K562 (cell line): ENCODE measurements at regions not wholly inside any gene's neighbourhood (a gene's known extent, or its start where the extent isn't known, plus 50 kb on each side); places are given as distances from the start of the nearest gene placed in this dataset.

Experiments used
- ATAC-seq: fragments of 200-7000 bp; cut with Tn5 transposase; 3 replicates; pipeline ENCODE4 v1.9.1; 2020; ENCODE audit warnings: moderate library complexity
- BruUV-seq: library from RNA; stranded (reverse); fragments of 400-500 nt; replicated peaks from 2 replicates; lab custom pipeline; 2021; lab: Mats Ljungman, UMichigan
- CTCF ChIA-PET: fragments of 300-600 bp; formaldehyde crosslinking; extraction: SDS; loops from one replicate; lab custom pipeline; 2021; ENCODE audit warnings: low intra/inter-chr PET ratio; lab: Yijun Ruan, JAX
- POLR2A ChIA-PET: fragments of 300-600, 350-650 bp; sonication (Branson Sonifier 250); formaldehyde crosslinking; extraction: SDS; loops from one replicate; lab custom pipeline; 2021; ENCODE audit warnings: antibody characterized with exemption, inconsistent platforms; lab: Yijun Ruan, JAX
- DNase-seq, 4 experiments: peaks; one replicate each; pipeline versions ENCODE4 v3.0.0 to v3.0.0-alpha.2; 2011 to 2018; ENCODE audit warnings: low spot score in 3 of 4, mixed read lengths in 3 of 4; ENCODE audit errors: extremely low read depth in 1 of 4
- FAIRE-seq: peaks from 2 replicates; lab custom pipeline; 2011; peaks lifted over from hg19 to GRCh38; lab: Jason Lieb, UNC
- H2AFZ ChIP-seq: 2 replicates; pipeline ENCODE4 v1.6.0; 2011; ENCODE audit warnings: low read depth, low read length, control low read depth, inconsistent platforms
- H3K27ac ChIP-seq: fragments of 200-600 bp; 3 replicates; pipeline ENCODE4 v1.8.0; 2011; ENCODE audit warnings: low read depth, mild to moderate bottlenecking, control low read depth, inconsistent platforms, low read length, moderate library complexity, mixed read lengths; ENCODE audit errors: extremely low read depth
- H3K27me3 ChIP-seq, 2 experiments: fragments of 300-600 bp in 1 of 2; 2 replicates in 1 of 2; 3 replicates in 1 of 2; pipeline versions ENCODE4 v1.6.0 to v1.8.0; 2011; ENCODE audit warnings: inconsistent platforms in 2 of 2, low read length in 2 of 2, mild to moderate bottlenecking in 1 of 2, mixed read lengths in 1 of 2, moderate library complexity in 1 of 2; ENCODE audit not compliant: control insufficient read depth in 2 of 2, insufficient read depth in 2 of 2
- H3K36me3 ChIP-seq: fragments of 300-600 bp; 3 replicates; pipeline ENCODE4 v1.8.0; 2011; ENCODE audit warnings: mild to moderate bottlenecking, low read length, inconsistent platforms; ENCODE audit not compliant: control insufficient read depth, insufficient read depth
- H3K4me1 ChIP-seq, 2 experiments: fragments of 200-600 bp in 1 of 2; replicated peaks in 1 of 2; 2 replicates in 1 of 2; 3 replicates in 1 of 2; pipeline versions ENCODE4 v1.5.1 to v1.8.0; 2011; ENCODE audit warnings: inconsistent platforms in 2 of 2, low read length in 2 of 2, mild to moderate bottlenecking in 1 of 2, mixed read lengths in 1 of 2, moderate library complexity in 1 of 2; ENCODE audit not compliant: control insufficient read depth in 2 of 2, insufficient read depth in 2 of 2
- H3K4me2 ChIP-seq: 2 replicates; pipeline ENCODE4 v1.6.1; 2011; ENCODE audit warnings: low read length, control low read depth, inconsistent platforms, mixed read lengths; ENCODE audit not compliant: insufficient read depth
- H3K4me3 ChIP-seq: fragments of 200-600 bp; sonication (generic), shearing (Covaris generic); 2 replicates; pipeline ENCODE4 v1.5.1; 2016; ENCODE audit warnings: control low read depth, inconsistent platforms
- H3K79me2 ChIP-seq: fragments of 200-600 bp; 3 replicates; pipeline ENCODE4 v1.8.0; 2011; ENCODE audit warnings: low read length, inconsistent platforms; ENCODE audit not compliant: control insufficient read depth, insufficient read depth
- H3K9ac ChIP-seq, 2 experiments: 2 replicates each; pipeline versions ENCODE4 v1.6.0 to v1.6.1; 2011; ENCODE audit warnings: low read depth in 2 of 2, low read length in 2 of 2, control low read depth in 1 of 2, inconsistent platforms in 1 of 2, mild to moderate bottlenecking in 1 of 2, mixed read lengths in 1 of 2; ENCODE audit not compliant: insufficient read depth in 1 of 2
- H3K9me1 ChIP-seq: one replicate; pipeline ENCODE4 v1.6.0; 2011; ENCODE audit warnings: inconsistent platforms, mild to moderate bottlenecking, low read length, moderate library complexity; ENCODE audit not compliant: control insufficient read depth, insufficient read depth
- H3K9me3 ChIP-seq: replicated peaks from 2 replicates; pipeline ENCODE4 v1.5.1; 2011; ENCODE audit warnings: low read depth, low read length, inconsistent platforms; ENCODE audit not compliant: control insufficient read depth, insufficient read depth
- H4K20me1 ChIP-seq: replicated peaks from 2 replicates; pipeline ENCODE4 v1.6.1; 2011; ENCODE audit warnings: low read length, inconsistent platforms, mixed read lengths; ENCODE audit not compliant: control insufficient read depth, insufficient read depth
- FOXA3 ChIP-seq, 2 experiments: fragments of 450-650 bp in 1 of 2; sonication (generic) in 1 of 2; formaldehyde crosslinking; IDR thresholded peaks in 1 of 2; conservative IDR thresholded peaks in 1 of 2; 2 replicates each; pipeline versions ENCODE4 v1.4.0 to v1.8.0; 2020 to 2022; ENCODE audit warnings: mild to moderate bottlenecking in 2 of 2, missing genetic modification reagents in 1 of 2
- HCFC1 ChIP-seq: IDR thresholded peaks from 2 replicates; pipeline ENCODE4 v1.6.1; 2012; ENCODE audit warnings: low read depth, low read length, improper control_type of control experiment
- MTA1 ChIP-seq: fragments of 450-650 bp; IDR thresholded peaks from 2 replicates; pipeline ENCODE4 v1.6.1; 2017; ENCODE audit warnings: borderline replicate concordance
- RBBP5 ChIP-seq: fragments of 200-600 bp; sonication (generic); IDR thresholded peaks from 2 replicates; pipeline ENCODE4 v1.6.1; 2012; ENCODE audit warnings: borderline replicate concordance, mild to moderate bottlenecking, low read length, control low read depth, inconsistent platforms; ENCODE audit not compliant: insufficient read depth, poor library complexity, severe bottlenecking
- RFX1 ChIP-seq: fragments of 450-650 bp; IDR thresholded peaks from 2 replicates; pipeline ENCODE4 v1.6.1; 2016; ENCODE audit warnings: mild to moderate bottlenecking, moderate library complexity
- SRSF7 ChIP-seq: fragments of 200-400 bp; formaldehyde crosslinking; optimal IDR thresholded peaks from 2 replicates; pipeline ENCODE3; 2017; ENCODE audit warnings: mild to moderate bottlenecking, low read depth, low read length
- ZC3H11A ChIP-seq: IDR thresholded peaks from 2 replicates; pipeline ENCODE4 v1.6.1; 2012; ENCODE audit warnings: low read depth, low read length, improper control_type of control experiment
- ZFP1 ChIP-seq: fragments of 450-650 bp; formaldehyde crosslinking; IDR thresholded peaks from 2 replicates; pipeline ENCODE4 v1.4.0; 2020; ENCODE audit warnings: mild to moderate bottlenecking, mixed read lengths
- ZNF282 ChIP-seq: sonication (generic); formaldehyde crosslinking; IDR thresholded peaks from 2 replicates; pipeline ENCODE4 v1.8.1; 2023; ENCODE audit warnings: missing genetic modification reagents
- ZNF41 ChIP-seq: fragments of 250-450 bp; sonication (Bioruptor Pico); conservative IDR thresholded peaks from 2 replicates; pipeline ENCODE4 v1.4.0; 2020; ENCODE audit warnings: mild to moderate bottlenecking
- ZNF551 ChIP-seq: fragments of 250-450 bp; sonication (Bioruptor Pico); IDR thresholded peaks from 2 replicates; pipeline ENCODE4 v1.5.0; 2021; ENCODE audit warnings: mild to moderate bottlenecking, moderate library complexity
- WGBS: fragments of 100-300 bp; shearing (Covaris generic); methylation state at CpG from one replicate; pipeline ENCODE4 v1.1.6; 2016; ENCODE audit warnings: low coverage, mixed read lengths; ENCODE audit not compliant: insufficient coverage; ENCODE audit errors: missing lambda C conversion rate; 5-methylcytosine and 5-hydroxymethylcytosine counted together
- in situ Hi-C: fragments of 300-500 bp; cut with MboI; formaldehyde crosslinking; loops from 4 replicates; pipeline ENCODE4 v1.15.0; 2018; ENCODE audit warnings: inconsistent platforms, mixed read lengths
- intact Hi-C: fragments of 100-400 bp; cut with micrococcal nuclease; formaldehyde crosslinking; loops from 2 replicates; pipeline ENCODE4 v1.14.2; 2022
- TF ChIP-seq, protein P1 (sequence below): fragments of 450-650 bp; formaldehyde crosslinking; IDR thresholded peaks from 2 replicates; pipeline ENCODE4 v1.4.0; 2020; ENCODE audit warnings: mild to moderate bottlenecking, moderate library complexity
- TF ChIP-seq, protein P2 (sequence below): fragments of 250-450 bp; sonication (Bioruptor Pico); IDR thresholded peaks from 2 replicates; pipeline ENCODE4 v1.8.0; 2022; ENCODE audit warnings: inconsistent platforms, mild to moderate bottlenecking, moderate library complexity, borderline replicate concordance
- TF ChIP-seq, protein P3 (sequence below): fragments of 450-650 bp; formaldehyde crosslinking; IDR thresholded peaks from 2 replicates; pipeline ENCODE4 v1.4.0; 2020; ENCODE audit warnings: mild to moderate bottlenecking, mixed read lengths

DNA sequence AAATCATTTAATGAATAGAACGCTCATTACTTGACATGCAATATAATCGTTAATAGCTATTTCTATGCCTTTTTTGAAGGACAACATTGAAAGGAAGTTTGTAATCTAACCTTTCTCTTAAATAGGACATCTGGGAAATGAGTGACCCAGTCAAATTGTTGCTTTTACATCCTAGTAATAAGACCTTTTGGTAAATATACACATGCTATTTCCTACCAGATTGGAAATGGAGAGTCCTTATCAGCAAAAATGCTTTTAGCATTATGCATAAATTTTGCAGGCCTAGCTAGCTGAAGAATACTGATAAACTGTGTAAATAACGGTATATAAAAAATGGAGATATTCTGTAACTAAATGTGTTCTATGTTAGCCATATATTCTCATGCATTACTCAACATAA, 567.3 kb upstream of the DSEL start:
- no peak overlapping the region for H2AFZ ChIP-seq
- WGBS: 3% methylated on average over 3 of the region's 3 CpGs
- intact Hi-C loops: no loop called here
- H3K79me2 ChIP-seq: no peaks in the 10 kb centered on the region
- ChIA-PET CTCF (no interaction called here), POLR2A (no interaction called here)
- H3K4me2 ChIP-seq: no peak overlapping the region
- no peak for TF ChIP-seq ZNF551
- no peak for TF ChIP-seq RFX1
- no peak for TF ChIP-seq SRSF7
- TF ChIP-seq MTA1: no peak
- no peak for TF ChIP-seq HCFC1
- no peaks in the 10 kb centered on the region for H4K20me1 ChIP-seq
- FAIRE-seq (no peak), DNase-seq (no peak), ATAC-seq (no peak)
- H3K9me1 ChIP-seq: no peaks in the 10 kb centered on the region
- H3K9me3 ChIP-seq: no peaks in the 10 kb centered on the region
- no peaks in the 10 kb centered on the region for H3K36me3 ChIP-seq
- no peak overlapping the region for H3K9ac ChIP-seq
- BruUV-seq: no TSS peak
- in situ Hi-C loops: no loop called here
- no peaks in the 10 kb centered on the region for H3K4me1 ChIP-seq
- no peak overlapping the region for H3K27ac ChIP-seq
- no peak overlapping the region for H3K4me3 ChIP-seq
- H3K27me3 ChIP-seq: no peaks in the 10 kb centered on the region

DNA sequence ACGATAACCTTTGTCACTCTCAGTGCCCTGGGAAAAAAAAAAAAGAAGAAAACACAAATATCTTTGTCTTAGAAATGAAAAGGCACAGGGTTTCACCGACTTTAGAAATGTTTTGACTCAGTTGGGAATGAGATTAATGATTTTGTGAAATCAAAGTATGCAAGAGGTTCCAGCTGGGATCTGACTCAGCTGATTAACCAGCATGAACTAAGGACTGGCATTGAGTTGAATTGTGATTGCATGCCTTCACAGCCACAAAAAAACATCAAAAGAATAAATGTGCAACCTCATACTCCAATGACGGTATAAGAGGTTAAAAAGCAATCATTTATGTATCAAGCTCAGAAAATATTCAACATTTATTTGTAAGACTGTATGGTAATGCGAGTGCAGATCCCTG, 566.6 kb upstream of the DSEL start:
- H3K4me3 ChIP-seq: no peak overlapping the region
- H3K4me2 ChIP-seq: no peak overlapping the region
- no peaks in the 10 kb centered on the region for H3K9me1 ChIP-seq
- H3K27me3 ChIP-seq: no peaks in the 10 kb centered on the region
- intact Hi-C loops (no loop called here), in situ Hi-C loops (no loop called here)
- POLR2A ChIA-PET: no interaction called here
- no peaks in the 10 kb centered on the region for H4K20me1 ChIP-seq
- H3K4me1 ChIP-seq: no peaks in the 10 kb centered on the region
- H3K36me3 ChIP-seq: no peaks in the 10 kb centered on the region
- FAIRE-seq (no peak), ATAC-seq (no peak), DNase-seq (no peak)
- H3K9me3 ChIP-seq: no peaks in the 10 kb centered on the region
- 0% methylated on average over 4 of the region's 4 CpGs for WGBS
- H2AFZ ChIP-seq: no peak overlapping the region
- no peak overlapping the region for H3K27ac ChIP-seq
- BruUV-seq: no TSS peak
- CTCF ChIA-PET: no interaction called here
- no peaks in the 10 kb centered on the region for H3K79me2 ChIP-seq
- no peak overlapping the region for H3K9ac ChIP-seq
- TF ChIP-seq, protein P1, sequence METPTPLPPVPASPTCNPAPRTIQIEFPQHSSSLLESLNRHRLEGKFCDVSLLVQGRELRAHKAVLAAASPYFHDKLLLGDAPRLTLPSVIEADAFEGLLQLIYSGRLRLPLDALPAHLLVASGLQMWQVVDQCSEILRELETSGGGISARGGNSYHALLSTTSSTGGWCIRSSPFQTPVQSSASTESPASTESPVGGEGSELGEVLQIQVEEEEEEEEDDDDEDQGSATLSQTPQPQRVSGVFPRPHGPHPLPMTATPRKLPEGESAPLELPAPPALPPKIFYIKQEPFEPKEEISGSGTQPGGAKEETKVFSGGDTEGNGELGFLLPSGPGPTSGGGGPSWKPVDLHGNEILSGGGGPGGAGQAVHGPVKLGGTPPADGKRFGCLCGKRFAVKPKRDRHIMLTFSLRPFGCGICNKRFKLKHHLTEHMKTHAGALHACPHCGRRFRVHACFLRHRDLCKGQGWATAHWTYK (CRISPR knock-in tag): no peak
- no peak for TF ChIP-seq ZNF41 (CRISPR knock-in tag)
- TF ChIP-seq, protein P2, sequence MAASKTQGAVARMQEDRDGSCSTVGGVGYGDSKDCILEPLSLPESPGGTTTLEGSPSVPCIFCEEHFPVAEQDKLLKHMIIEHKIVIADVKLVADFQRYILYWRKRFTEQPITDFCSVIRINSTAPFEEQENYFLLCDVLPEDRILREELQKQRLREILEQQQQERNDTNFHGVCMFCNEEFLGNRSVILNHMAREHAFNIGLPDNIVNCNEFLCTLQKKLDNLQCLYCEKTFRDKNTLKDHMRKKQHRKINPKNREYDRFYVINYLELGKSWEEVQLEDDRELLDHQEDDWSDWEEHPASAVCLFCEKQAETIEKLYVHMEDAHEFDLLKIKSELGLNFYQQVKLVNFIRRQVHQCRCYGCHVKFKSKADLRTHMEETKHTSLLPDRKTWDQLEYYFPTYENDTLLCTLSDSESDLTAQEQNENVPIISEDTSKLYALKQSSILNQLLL (CRISPR knock-in tag): no peak
- TF ChIP-seq, protein P3, sequence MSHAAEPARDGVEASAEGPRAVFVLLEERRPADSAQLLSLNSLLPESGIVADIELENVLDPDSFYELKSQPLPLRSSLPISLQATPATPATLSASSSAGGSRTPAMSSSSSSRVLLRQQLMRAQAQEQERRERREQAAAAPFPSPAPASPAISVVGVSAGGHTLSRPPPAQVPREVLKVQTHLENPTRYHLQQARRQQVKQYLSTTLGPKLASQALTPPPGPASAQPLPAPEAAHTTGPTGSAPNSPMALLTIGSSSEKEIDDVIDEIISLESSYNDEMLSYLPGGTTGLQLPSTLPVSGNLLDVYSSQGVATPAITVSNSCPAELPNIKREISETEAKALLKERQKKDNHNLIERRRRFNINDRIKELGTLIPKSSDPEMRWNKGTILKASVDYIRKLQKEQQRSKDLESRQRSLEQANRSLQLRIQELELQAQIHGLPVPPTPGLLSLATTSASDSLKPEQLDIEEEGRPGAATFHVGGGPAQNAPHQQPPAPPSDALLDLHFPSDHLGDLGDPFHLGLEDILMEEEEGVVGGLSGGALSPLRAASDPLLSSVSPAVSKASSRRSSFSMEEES: no peak
- no peak for TF ChIP-seq ZC3H11A
- TF ChIP-seq ZNF282 (CRISPR knock-in tag): no peak
- TF ChIP-seq RBBP5: no peak
- no peak for TF ChIP-seq FOXA3 (CRISPR knock-in tag; conservative IDR thresholded peaks at IDR 0.05 in 1 of 2, IDR thresholded peaks at IDR 0.05 in 1 of 2)
- no peak for TF ChIP-seq ZFP1 (CRISPR knock-in tag)
